H1 (cell line): ENCODE measurements at regions not wholly inside any gene's neighbourhood (a gene's known extent, or its start where the extent isn't known, plus 50 kb on each side); places are given as distances from the start of the nearest gene placed in this dataset.

Experiments used
- CHD7 ChIP-seq: fragments of 300-600 bp; sonication (generic); IDR thresholded peaks from 2 replicates; pipeline ENCODE4 v1.7.1; 2012; ENCODE audit warnings: low read length, moderate library complexity, mild to moderate bottlenecking, inconsistent platforms; ENCODE audit not compliant: insufficient replicate concordance
- EGR1 ChIP-seq: IDR thresholded peaks from 2 replicates; pipeline ENCODE4 v1.6.1; 2011; ENCODE audit warnings: low read depth, low read length, borderline replicate concordance

GRCh38 chr1:116832308-116832931, 77.3 kb upstream of the PTGFRN start (continued):
- TF ChIP-seq CHD7: peak; percentile 64
- TF ChIP-seq EGR1: 0 out of 2 replicates have a peak, but pooled peaks have one; percentile 21
